Ovary (tissue), 3 donors: ENCODE measurements at regions not wholly inside any gene's neighbourhood (a gene's known extent, or its start where the extent isn't known, plus 50 kb on each side); places are given as distances from the start of the nearest gene placed in this dataset.

Experiments used
- CTCF ChIP-seq, 3 donors: fragments of 450-650 bp in 2 of 3; fragments of 200-600 bp in 1 of 3; IDR thresholded peaks; one replicate each; pipeline versions ENCODE4 v1.5.1 to v1.8.0; 2016 to 2022; ENCODE audit warnings: antibody characterized with exemption in 3 of 3, mild to moderate bottlenecking in 1 of 3
- POLR2A ChIP-seq: fragments of 450-650 bp; IDR thresholded peaks from one replicate; pipeline ENCODE4 v1.6.1; 2017; ENCODE audit warnings: antibody characterized with exemption, mild to moderate bottlenecking, moderate library complexity
- donor health status: DM: no; HTN: no; CAD: no.

GRCh38 chr6:25111782-25112181 is 167.4 kb upstream of the CARMIL1 start:
- TF ChIP-seq CTCF (IDR thresholded peaks at IDR 0.05) (no peak), POLR2A (no peak)
